ENCODE measurements at regions not wholly inside any gene's neighbourhood (a gene's known extent, or its start where the extent isn't known, plus 50 kb on each side); places are given as distances from the start of the nearest gene placed in this dataset.

GRCh38 chr2:181114021-181114420 lies 133.6 kb downstream of the UBE2E3 start:
- DNase-seq = no peak

GRCh38 chr2:181116261-181116660 lies 135.9 kb downstream of the UBE2E3 start:
- no peak for DNase-seq

- no peak for DNase-seq
Observed at GRCh38 chr2:181117206-181117925, 137.0 kb downstream of the UBE2E3 start.

GRCh38 chr2:181120625-181121024 lies 140.2 kb downstream of the UBE2E3 start:
- no peak for DNase-seq

GRCh38 chr2:181121996-181122395 lies 141.6 kb downstream of the UBE2E3 start:
- DNase-seq = no peak

GRCh38 chr2:181122601-181123000 lies 142.2 kb downstream of the UBE2E3 start:
- no peak for DNase-seq

GRCh38 chr2:181123798-181124231 lies 143.4 kb downstream of the UBE2E3 start:
- no peak for DNase-seq

- DNase-seq = no peak
Observed at GRCh38 chr2:181124497-181124896, 144.1 kb downstream of the UBE2E3 start.

- no peak for DNase-seq
Observed at GRCh38 chr2:181125359-181125758, 145.0 kb downstream of the UBE2E3 start.

GRCh38 chr2:181126311-181126868 lies 146.0 kb downstream of the UBE2E3 start:
- no peak for DNase-seq

GRCh38 chr2:181128199-181128598 lies 147.8 kb downstream of the UBE2E3 start:
- DNase-seq = no peak

- DNase-seq = no peak
Observed at GRCh38 chr2:181129364-181130056, 149.1 kb downstream of the UBE2E3 start.

- DNase-seq = no peak
Observed at GRCh38 chr2:181130686-181131085, 150.3 kb downstream of the UBE2E3 start.

GRCh38 chr2:181131584-181131983 lies 151.2 kb downstream of the UBE2E3 start:
- DNase-seq = no peak

- DNase-seq = no peak
Observed at GRCh38 chr2:181138816-181139215, 158.4 kb downstream of the UBE2E3 start.

- no peak for DNase-seq
Observed at GRCh38 chr2:181139831-181140230, 159.4 kb downstream of the UBE2E3 start.

- no peak for DNase-seq
Observed at GRCh38 chr2:181140414-181140813, 160.0 kb downstream of the UBE2E3 start.

GRCh38 chr2:181140928-181141327 lies 160.5 kb downstream of the UBE2E3 start:
- no peak for DNase-seq

- DNase-seq = no peak
Observed at GRCh38 chr2:181141676-181142075, 161.3 kb downstream of the UBE2E3 start.

- no peak for DNase-seq
Observed at GRCh38 chr2:181142514-181142913, 162.1 kb downstream of the UBE2E3 start.

- DNase-seq = no peak
Observed at GRCh38 chr2:181143790-181144300, 163.4 kb downstream of the UBE2E3 start.

GRCh38 chr2:181145645-181146044 lies 165.2 kb downstream of the UBE2E3 start:
- DNase-seq = no peak

- DNase-seq = no peak
Observed at GRCh38 chr2:181146171-181146570, 165.8 kb downstream of the UBE2E3 start.

GRCh38 chr2:181149056-181149455 lies 168.7 kb downstream of the UBE2E3 start:
- DNase-seq = no peak
